ENCODE measurements at regions not wholly inside any gene's neighbourhood (a gene's known extent, or its start where the extent isn't known, plus 50 kb on each side); places are given as distances from the start of the nearest gene placed in this dataset.

- TF ChIP-seq CTCF (IDR thresholded peaks at IDR 0.05; ENCODE audit: insufficient read depth, low read depth, low read length), result no peak
- H3K27me3 ChIP-seq (ENCODE audit: control insufficient read depth, insufficient read depth, low read length), result no peaks in the 10 kb centered on the region
- no peak overlapping the region for H3K4me3 ChIP-seq (ENCODE audit: low read depth, low read length)
- no peak for DNase-seq (ENCODE audit: low read depth)
- no peaks in the 10 kb centered on the region for H3K36me3 ChIP-seq (ENCODE audit: control insufficient read depth, insufficient read depth, low read length)
- ChIA-PET CTCF (no interaction called here), POLR2A (no interaction called here)
Observed at GRCh38 chr6:106764353-106764980, 135.1 kb downstream of the QRSL1 start.

- no peaks in the 10 kb centered on the region for H3K36me3 ChIP-seq (ENCODE audit: control insufficient read depth, insufficient read depth, low read length)
- no peak for DNase-seq (ENCODE audit: low read depth)
- no peak overlapping the region for H3K4me3 ChIP-seq (ENCODE audit: low read depth, low read length)
- CTCF ChIA-PET, result no interaction called here
- TF ChIP-seq CTCF (IDR thresholded peaks at IDR 0.05; ENCODE audit: insufficient read depth, low read depth, low read length), result no peak
- POLR2A ChIA-PET, result no interaction called here
- no peaks in the 10 kb centered on the region for H3K27me3 ChIP-seq (ENCODE audit: control insufficient read depth, insufficient read depth, low read length)
Observed at GRCh38 chr6:106763361-106763760, 134.0 kb downstream of the QRSL1 start.

- ChIA-PET CTCF (no interaction called here), POLR2A (no interaction called here)
- Histone ChIP-seq H3K36me3 (ENCODE audit: control insufficient read depth, insufficient read depth, low read length) (no peaks in the 10 kb centered on the region), H3K27me3 (ENCODE audit: control insufficient read depth, insufficient read depth, low read length) (no peaks in the 10 kb centered on the region), H3K4me3 (ENCODE audit: low read depth, low read length) (no peak overlapping the region)
- DNase-seq (ENCODE audit: low read depth), result no peak
- TF ChIP-seq CTCF (IDR thresholded peaks at IDR 0.05; ENCODE audit: insufficient read depth, low read depth, low read length), result no peak
Observed at GRCh38 chr6:106761160-106761559, 131.8 kb downstream of the QRSL1 start.

GRCh38 chr6:106759112-106759511, 129.7 kb downstream of the QRSL1 start:
- no peak for TF ChIP-seq CTCF (IDR thresholded peaks at IDR 0.05; ENCODE audit: insufficient read depth, low read depth, low read length)
- POLR2A ChIA-PET, result no interaction called here
- Histone ChIP-seq H3K27me3 (ENCODE audit: control insufficient read depth, insufficient read depth, low read length) (no peaks in the 10 kb centered on the region), H3K36me3 (ENCODE audit: control insufficient read depth, insufficient read depth, low read length) (no peaks in the 10 kb centered on the region), H3K4me3 (ENCODE audit: low read depth, low read length) (no peak overlapping the region)
- CTCF ChIA-PET, result no interaction called here
- no peak for DNase-seq (ENCODE audit: low read depth)

- DNase-seq (ENCODE audit: low read depth), result no peak
- no peaks in the 10 kb centered on the region for H3K36me3 ChIP-seq (ENCODE audit: control insufficient read depth, insufficient read depth, low read length)
- ChIA-PET CTCF (no interaction called here), POLR2A (no interaction called here)
- H3K27me3 ChIP-seq (ENCODE audit: control insufficient read depth, insufficient read depth, low read length), result no peaks in the 10 kb centered on the region
- TF ChIP-seq CTCF (IDR thresholded peaks at IDR 0.05; ENCODE audit: insufficient read depth, low read depth, low read length), result no peak
- H3K4me3 ChIP-seq (ENCODE audit: low read depth, low read length), result no peak overlapping the region
Observed at GRCh38 chr6:106757722-106758467, 128.5 kb downstream of the QRSL1 start.
